ENCODE measurements at regions not wholly inside any gene's neighbourhood (a gene's known extent, or its start where the extent isn't known, plus 50 kb on each side); places are given as distances from the start of the nearest gene placed in this dataset.

DNA sequence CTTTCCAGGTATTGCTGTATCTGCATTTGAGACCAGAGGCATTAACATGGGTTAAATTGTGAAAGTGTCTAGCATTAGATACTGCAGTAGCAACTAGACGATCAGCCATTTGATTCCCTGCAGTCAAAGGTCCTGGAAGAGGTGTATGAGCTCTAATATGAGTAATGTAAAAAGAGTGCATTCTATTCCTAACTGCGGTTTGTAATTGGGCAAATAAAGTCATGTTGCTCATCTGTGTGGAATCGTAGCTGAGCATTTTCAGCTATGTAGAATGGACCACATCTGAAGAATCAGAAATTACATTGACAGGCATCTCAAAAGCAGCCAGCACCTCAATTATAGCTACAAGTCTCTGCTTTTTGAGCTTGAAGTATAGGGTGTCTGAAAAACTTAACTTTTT is 157.6 kb downstream of the ZNF518B start:
- TF ChIP-seq POLR2A (IDR thresholded peaks at IDR 0.05; ENCODE audit: low read length), result no peak
- TF ChIP-seq GATA1 (IDR thresholded peaks at IDR 0.05; ENCODE audit: low read depth, low read length), result no peak
